K562 (cell line): ENCODE measurements at regions not wholly inside any gene's neighbourhood (a gene's known extent, or its start where the extent isn't known, plus 50 kb on each side); places are given as distances from the start of the nearest gene placed in this dataset.

Source experiments
- EZH2 ChIP-seq: IDR thresholded peaks from 2 replicates; pipeline ENCODE4 v1.6.1; 2012; ENCODE audit warnings: low read depth, mild to moderate bottlenecking, inconsistent platforms, low read length, borderline replicate concordance
- RAD51 ChIP-seq: fragments of 450-650 bp; IDR thresholded peaks from 2 replicates; pipeline ENCODE4 v1.7.1; 2016; ENCODE audit warnings: low read depth, mild to moderate bottlenecking, borderline replicate concordance
- ZBTB33 ChIP-seq: sonication (generic); formaldehyde crosslinking; IDR thresholded peaks from 2 replicates; pipeline ENCODE4 v1.8.1; 2023; ENCODE audit warnings: mild to moderate bottlenecking, missing genetic modification reagents
- ZBTB43 ChIP-seq: sonication (generic); formaldehyde crosslinking; IDR thresholded peaks from 2 replicates; pipeline ENCODE4 v1.8.0; 2023; ENCODE audit warnings: mild to moderate bottlenecking, missing genetic modification reagents
- ZBTB7A ChIP-seq: IDR thresholded peaks from 2 replicates; pipeline ENCODE4 v1.6.1; 2011; ENCODE audit warnings: low read depth, mild to moderate bottlenecking, low read length, moderate library complexity, borderline replicate concordance; ENCODE audit not compliant: control insufficient read depth
- ZFP30 ChIP-seq: fragments of 250-450 bp; sonication (Bioruptor Pico); IDR thresholded peaks from 2 replicates; pipeline ENCODE4 v1.8.0; 2022; ENCODE audit warnings: moderate library complexity, mild to moderate bottlenecking, inconsistent platforms, borderline replicate concordance
- ZFX ChIP-seq: sonication (generic); formaldehyde crosslinking; IDR thresholded peaks from 2 replicates; pipeline ENCODE4 v1.8.0; 2022; ENCODE audit warnings: mild to moderate bottlenecking, missing genetic modification reagents, moderate library complexity
- ZNF133 ChIP-seq: fragments of 250-450 bp; sonication (Bioruptor Pico); IDR thresholded peaks from 2 replicates; pipeline ENCODE4 v1.4.0; 2020; ENCODE audit warnings: mild to moderate bottlenecking
- ZNF239 ChIP-seq: fragments of 250-450 bp; sonication (Bioruptor Pico); IDR thresholded peaks from 2 replicates; pipeline ENCODE4 v1.4.0; 2020; ENCODE audit warnings: mild to moderate bottlenecking
- ZNF589 ChIP-seq: fragments of 200-800 bp; sonication (Bioruptor generic); IDR thresholded peaks from 2 replicates; pipeline ENCODE4 v1.6.1; 2016; ENCODE audit warnings: low read depth, missing genetic modification characterization, missing compliant biosample characterization
- ZNF668 ChIP-seq: fragments of 250-450 bp; sonication (Bioruptor Pico); IDR thresholded peaks from 2 replicates; pipeline ENCODE4 v1.8.0; 2022; ENCODE audit warnings: mild to moderate bottlenecking, inconsistent platforms
- TF ChIP-seq, protein P1 (sequence below), 3 experiments: IDR thresholded peaks in 2 of 3; conservative IDR thresholded peaks in 1 of 3; 2 replicates each; pipeline ENCODE4 v1.5.1; 2011 to 2012; ENCODE audit warnings: low read length in 3 of 3, mild to moderate bottlenecking in 3 of 3, control low read depth in 2 of 3, improper control_type of control experiment in 1 of 3, inconsistent platforms in 1 of 3, low read depth in 1 of 3, mixed read lengths in 1 of 3, moderate library complexity in 1 of 3; ENCODE audit not compliant: insufficient read depth in 2 of 3
- TF ChIP-seq, protein P2 (sequence below), 2 experiments: fragments of 450-650 bp; IDR thresholded peaks; 2 replicates each; pipeline ENCODE4 v1.6.1; 2016
- TF ChIP-seq, protein P3 (sequence below): fragments of 250-450 bp; sonication (Bioruptor Pico); IDR thresholded peaks from 2 replicates; pipeline ENCODE4 v1.6.1; 2021; ENCODE audit warnings: mild to moderate bottlenecking

DNA sequence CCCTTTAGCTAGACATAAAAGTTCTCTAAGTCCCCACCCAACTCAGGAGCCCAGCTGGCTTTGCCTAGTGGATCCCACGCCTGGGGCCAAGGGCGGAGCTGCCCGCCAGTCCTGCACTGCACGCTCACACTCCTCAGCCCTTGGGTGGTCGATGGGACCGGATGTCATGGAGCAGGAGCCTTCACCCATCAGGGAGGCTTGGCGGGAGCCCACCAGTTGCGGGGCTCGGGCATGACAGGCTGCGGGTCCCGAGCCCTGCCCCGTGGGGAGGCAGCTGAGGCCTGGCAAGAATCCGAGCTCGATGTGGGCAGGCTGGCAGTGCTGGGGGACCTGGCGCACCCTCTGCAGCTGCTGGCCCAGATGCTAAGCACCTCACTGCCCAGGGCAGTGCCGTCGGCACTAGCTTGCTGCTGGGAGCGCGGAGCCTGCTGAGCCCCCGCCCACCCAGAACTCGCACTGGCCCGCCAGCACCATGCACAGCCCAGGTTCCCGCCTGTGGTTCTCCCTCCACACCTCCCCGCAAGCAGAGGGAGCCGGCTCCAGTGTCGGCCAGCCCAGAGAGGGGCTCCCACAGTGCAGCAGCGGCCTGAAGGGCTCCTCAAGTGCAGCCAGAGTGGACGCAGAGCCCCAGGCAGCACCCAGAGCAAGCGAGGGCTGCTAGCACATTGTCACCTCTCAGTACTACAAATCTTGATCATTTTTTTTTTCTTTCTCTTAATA lies 391.4 kb upstream of the NDN start:
- no peak for TF ChIP-seq ZBTB43 (CRISPR knock-in tag)
- TF ChIP-seq ZBTB33 (CRISPR knock-in tag), result no peak
- no peak for TF ChIP-seq ZBTB7A
- no peak for TF ChIP-seq ZNF589 (CRISPR knock-in tag)
- no peak for TF ChIP-seq ZNF239 (CRISPR knock-in tag)
- TF ChIP-seq, protein P1, sequence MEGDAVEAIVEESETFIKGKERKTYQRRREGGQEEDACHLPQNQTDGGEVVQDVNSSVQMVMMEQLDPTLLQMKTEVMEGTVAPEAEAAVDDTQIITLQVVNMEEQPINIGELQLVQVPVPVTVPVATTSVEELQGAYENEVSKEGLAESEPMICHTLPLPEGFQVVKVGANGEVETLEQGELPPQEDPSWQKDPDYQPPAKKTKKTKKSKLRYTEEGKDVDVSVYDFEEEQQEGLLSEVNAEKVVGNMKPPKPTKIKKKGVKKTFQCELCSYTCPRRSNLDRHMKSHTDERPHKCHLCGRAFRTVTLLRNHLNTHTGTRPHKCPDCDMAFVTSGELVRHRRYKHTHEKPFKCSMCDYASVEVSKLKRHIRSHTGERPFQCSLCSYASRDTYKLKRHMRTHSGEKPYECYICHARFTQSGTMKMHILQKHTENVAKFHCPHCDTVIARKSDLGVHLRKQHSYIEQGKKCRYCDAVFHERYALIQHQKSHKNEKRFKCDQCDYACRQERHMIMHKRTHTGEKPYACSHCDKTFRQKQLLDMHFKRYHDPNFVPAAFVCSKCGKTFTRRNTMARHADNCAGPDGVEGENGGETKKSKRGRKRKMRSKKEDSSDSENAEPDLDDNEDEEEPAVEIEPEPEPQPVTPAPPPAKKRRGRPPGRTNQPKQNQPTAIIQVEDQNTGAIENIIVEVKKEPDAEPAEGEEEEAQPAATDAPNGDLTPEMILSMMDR (IDR thresholded peaks at IDR 0.05 in 2 of 3, conservative IDR thresholded peaks at IDR 0.05 in 1 of 3; ENCODE audit: insufficient read depth in 2 of 3, low read depth in 1 of 3, low read length in 3 of 3), result no peak
- TF ChIP-seq, protein P2, sequence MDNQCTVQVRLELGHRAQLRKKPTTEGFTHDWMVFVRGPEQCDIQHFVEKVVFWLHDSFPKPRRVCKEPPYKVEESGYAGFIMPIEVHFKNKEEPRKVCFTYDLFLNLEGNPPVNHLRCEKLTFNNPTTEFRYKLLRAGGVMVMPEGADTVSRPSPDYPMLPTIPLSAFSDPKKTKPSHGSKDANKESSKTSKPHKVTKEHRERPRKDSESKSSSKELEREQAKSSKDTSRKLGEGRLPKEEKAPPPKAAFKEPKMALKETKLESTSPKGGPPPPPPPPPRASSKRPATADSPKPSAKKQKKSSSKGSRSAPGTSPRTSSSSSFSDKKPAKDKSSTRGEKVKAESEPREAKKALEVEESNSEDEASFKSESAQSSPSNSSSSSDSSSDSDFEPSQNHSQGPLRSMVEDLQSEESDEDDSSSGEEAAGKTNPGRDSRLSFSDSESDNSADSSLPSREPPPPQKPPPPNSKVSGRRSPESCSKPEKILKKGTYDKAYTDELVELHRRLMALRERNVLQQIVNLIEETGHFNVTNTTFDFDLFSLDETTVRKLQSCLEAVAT (IDR thresholded peaks at IDR 0.05), result no peak
- TF ChIP-seq ZNF133 (CRISPR knock-in tag), result no peak
- TF ChIP-seq EZH2, result no peak
- TF ChIP-seq, protein P3, sequence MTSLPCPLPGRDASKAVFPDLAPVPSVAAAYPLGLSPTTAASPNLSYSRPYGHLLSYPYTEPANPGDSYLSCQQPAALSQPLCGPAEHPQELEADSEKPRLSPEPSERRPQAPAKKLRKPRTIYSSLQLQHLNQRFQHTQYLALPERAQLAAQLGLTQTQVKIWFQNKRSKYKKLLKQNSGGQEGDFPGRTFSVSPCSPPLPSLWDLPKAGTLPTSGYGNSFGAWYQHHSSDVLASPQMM, result no peak
- TF ChIP-seq RAD51, result no peak
- TF ChIP-seq ZFX, result no peak
- no peak for TF ChIP-seq ZNF668 (CRISPR knock-in tag)
- no peak for TF ChIP-seq ZFP30 (CRISPR knock-in tag)
